ENCODE measurements at regions not wholly inside any gene's neighbourhood (a gene's known extent, or its start where the extent isn't known, plus 50 kb on each side); places are given as distances from the start of the nearest gene placed in this dataset.

DNA sequence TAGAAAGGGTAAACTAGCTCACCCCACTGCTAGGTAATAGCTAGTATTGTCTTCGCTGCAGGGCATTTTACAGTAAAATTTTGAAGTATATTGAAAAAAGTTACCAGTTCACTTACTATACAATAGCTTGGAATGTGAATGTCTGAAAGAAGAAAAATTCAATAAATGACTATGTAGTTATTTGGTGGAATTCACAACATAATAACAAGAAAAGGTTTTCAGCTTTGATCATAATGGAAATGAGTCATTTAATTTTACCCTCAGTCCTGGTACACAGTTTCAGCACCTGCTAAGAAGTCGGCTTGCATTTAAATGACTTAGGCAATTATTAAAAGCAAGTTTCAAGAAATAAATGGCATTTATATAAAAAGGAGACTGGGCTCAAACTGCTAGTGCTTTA lies 90.4 kb downstream of the NUP35 start:
- Histone ChIP-seq H3K9me3 (ENCODE audit: control insufficient read depth in 5 of 5, low read length in 5 of 5) (no peaks in the 10 kb centered on the region), H3K4me3 (ENCODE audit: low read depth in 1 of 5, low read length in 5 of 5) (no peak overlapping the region), H3K27ac (ENCODE audit: low read depth, low read length) (no peak overlapping the region), H3K4me1 (ENCODE audit: control insufficient read depth in 5 of 5, insufficient read depth in 5 of 5, low read length in 5 of 5) (no peaks in the 10 kb centered on the region), H3K36me3 (ENCODE audit: control insufficient read depth in 5 of 5, insufficient read depth in 5 of 5, low read length in 5 of 5) (no peaks in the 10 kb centered on the region), H3K9ac (ENCODE audit: low read length in 5 of 5) (no peak overlapping the region), H3K27me3 (ENCODE audit: control insufficient read depth in 5 of 5, insufficient read depth in 4 of 5, low read length in 5 of 5) (no peaks in the 10 kb centered on the region)

- Histone ChIP-seq H3K4me1 (ENCODE audit: control insufficient read depth in 5 of 5, insufficient read depth in 5 of 5, low read length in 5 of 5) (no peaks in the 10 kb centered on the region), H3K4me3 (ENCODE audit: low read depth in 1 of 5, low read length in 5 of 5) (no peak overlapping the region), H3K36me3 (ENCODE audit: control insufficient read depth in 5 of 5, insufficient read depth in 5 of 5, low read length in 5 of 5) (no peaks in the 10 kb centered on the region), H3K9ac (ENCODE audit: low read length in 5 of 5) (no peak overlapping the region), H3K27ac (ENCODE audit: low read depth, low read length) (no peak overlapping the region), H3K27me3 (ENCODE audit: control insufficient read depth in 5 of 5, insufficient read depth in 4 of 5, low read length in 5 of 5) (no peaks in the 10 kb centered on the region), H3K9me3 (ENCODE audit: control insufficient read depth in 5 of 5, low read length in 5 of 5) (no peaks in the 10 kb centered on the region)
Measured at GRCh38 chr2:183215917-183216316, 91.7 kb downstream of the NUP35 start.

- Histone ChIP-seq H3K27me3 (ENCODE audit: control insufficient read depth in 5 of 5, insufficient read depth in 4 of 5, low read length in 5 of 5) (no peaks in the 10 kb centered on the region), H3K4me3 (ENCODE audit: low read depth in 1 of 5, low read length in 5 of 5) (no peak overlapping the region), H3K27ac (ENCODE audit: low read depth, low read length) (no peak overlapping the region), H3K9me3 (ENCODE audit: control insufficient read depth in 5 of 5, low read length in 5 of 5) (no peaks in the 10 kb centered on the region), H3K36me3 (ENCODE audit: control insufficient read depth in 5 of 5, insufficient read depth in 5 of 5, low read length in 5 of 5) (no peaks in the 10 kb centered on the region), H3K9ac (ENCODE audit: low read length in 5 of 5) (no peak overlapping the region), H3K4me1 (ENCODE audit: control insufficient read depth in 5 of 5, insufficient read depth in 5 of 5, low read length in 5 of 5) (no peaks in the 10 kb centered on the region)
Measured at GRCh38 chr2:183219888-183220287, 95.6 kb downstream of the NUP35 start.

GRCh38 chr2:183222751-183223150 lies 98.5 kb downstream of the NUP35 start:
- Histone ChIP-seq H3K4me1 (ENCODE audit: control insufficient read depth in 5 of 5, insufficient read depth in 5 of 5, low read length in 5 of 5) (peaks cover 0 to 3% (median 0%) of the 10 kb centered on the region in 5 donors), H3K27me3 (ENCODE audit: control insufficient read depth in 5 of 5, insufficient read depth in 4 of 5, low read length in 5 of 5) (no peaks in the 10 kb centered on the region), H3K4me3 (ENCODE audit: low read depth in 1 of 5, low read length in 5 of 5) (no peak overlapping the region), H3K36me3 (ENCODE audit: control insufficient read depth in 5 of 5, insufficient read depth in 5 of 5, low read length in 5 of 5) (no peaks in the 10 kb centered on the region), H3K9me3 (ENCODE audit: control insufficient read depth in 5 of 5, low read length in 5 of 5) (no peaks in the 10 kb centered on the region), H3K9ac (ENCODE audit: low read length in 5 of 5) (no peak overlapping the region), H3K27ac (ENCODE audit: low read depth, low read length) (no peak overlapping the region)

GRCh38 chr2:183224948-183225347 lies 100.7 kb downstream of the NUP35 start:
- Histone ChIP-seq H3K4me1 (ENCODE audit: control insufficient read depth in 5 of 5, insufficient read depth in 5 of 5, low read length in 5 of 5) (peaks cover 0 to 3% (median 0%) of the 10 kb centered on the region in 5 donors), H3K36me3 (ENCODE audit: control insufficient read depth in 5 of 5, insufficient read depth in 5 of 5, low read length in 5 of 5) (no peaks in the 10 kb centered on the region), H3K27me3 (ENCODE audit: control insufficient read depth in 5 of 5, insufficient read depth in 4 of 5, low read length in 5 of 5) (no peaks in the 10 kb centered on the region), H3K9me3 (ENCODE audit: control insufficient read depth in 5 of 5, low read length in 5 of 5) (no peaks in the 10 kb centered on the region), H3K4me3 (ENCODE audit: low read depth in 1 of 5, low read length in 5 of 5) (no peak overlapping the region), H3K27ac (ENCODE audit: low read depth, low read length) (no peak overlapping the region), H3K9ac (ENCODE audit: low read length in 5 of 5) (no peak overlapping the region)

DNA sequence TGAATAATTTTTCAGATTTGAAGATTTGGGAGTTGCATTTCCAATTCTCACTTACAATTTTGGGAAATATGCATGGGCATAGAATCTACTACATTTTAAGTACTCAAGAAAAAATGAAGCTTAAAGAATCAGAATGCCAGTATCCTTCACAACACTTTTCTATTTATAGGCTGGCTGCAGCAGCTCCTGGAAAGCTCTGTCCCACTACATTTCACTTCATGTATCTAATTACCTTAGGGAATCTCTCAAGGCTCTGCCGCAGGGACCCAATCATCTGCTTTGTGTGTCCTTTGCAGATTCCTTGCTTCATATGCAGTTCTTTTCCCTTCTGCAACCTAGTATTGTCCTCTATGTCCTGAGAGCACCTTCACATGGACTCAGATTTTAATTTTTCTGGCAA lies 102.9 kb downstream of the NUP35 start:
- H3K9me3 ChIP-seq (ENCODE audit: control insufficient read depth in 5 of 5, low read length in 5 of 5), result no peaks in the 10 kb centered on the region
- no peak overlapping the region for H3K4me3 ChIP-seq (ENCODE audit: low read depth in 1 of 5, low read length in 5 of 5)
- no peak overlapping the region for H3K27ac ChIP-seq (ENCODE audit: low read depth, low read length)
- no peak overlapping the region for H3K9ac ChIP-seq (ENCODE audit: low read length in 5 of 5)
- peaks cover 0 to 3% (median 0%) of the 10 kb centered on the region in 5 donors for H3K4me1 ChIP-seq (ENCODE audit: control insufficient read depth in 5 of 5, insufficient read depth in 5 of 5, low read length in 5 of 5)
- H3K36me3 ChIP-seq (ENCODE audit: control insufficient read depth in 5 of 5, insufficient read depth in 5 of 5, low read length in 5 of 5), result no peaks in the 10 kb centered on the region
- no peaks in the 10 kb centered on the region for H3K27me3 ChIP-seq (ENCODE audit: control insufficient read depth in 5 of 5, insufficient read depth in 4 of 5, low read length in 5 of 5)

DNA sequence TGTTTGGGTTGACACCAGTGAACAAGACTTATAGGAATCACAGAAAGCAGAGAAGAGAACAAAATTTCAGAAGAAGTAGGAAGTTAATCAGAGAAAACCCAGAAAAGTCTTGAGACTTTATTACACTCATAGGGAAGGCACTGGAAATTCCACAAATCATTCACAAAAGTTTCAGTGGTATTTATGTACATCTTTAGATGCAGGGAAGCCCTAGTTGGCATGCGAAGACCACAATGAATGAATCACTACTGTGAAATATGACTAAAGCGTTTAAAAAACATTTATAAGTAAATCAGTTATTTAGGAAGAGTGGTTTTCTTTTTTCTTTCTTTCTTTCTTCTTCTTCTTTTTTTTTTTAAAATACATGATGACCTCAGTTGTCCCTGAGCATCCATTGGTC lies 105.1 kb downstream of the NUP35 start:
- peaks cover 0 to 3% (median 0%) of the 10 kb centered on the region in 5 donors for H3K4me1 ChIP-seq (ENCODE audit: control insufficient read depth in 5 of 5, insufficient read depth in 5 of 5, low read length in 5 of 5)
- no peak overlapping the region for H3K9ac ChIP-seq (ENCODE audit: low read length in 5 of 5)
- no peaks in the 10 kb centered on the region for H3K9me3 ChIP-seq (ENCODE audit: control insufficient read depth in 5 of 5, low read length in 5 of 5)
- no peak overlapping the region for H3K4me3 ChIP-seq (ENCODE audit: low read depth in 1 of 5, low read length in 5 of 5)
- no peaks in the 10 kb centered on the region for H3K36me3 ChIP-seq (ENCODE audit: control insufficient read depth in 5 of 5, insufficient read depth in 5 of 5, low read length in 5 of 5)
- H3K27me3 ChIP-seq (ENCODE audit: control insufficient read depth in 5 of 5, insufficient read depth in 4 of 5, low read length in 5 of 5), result no peaks in the 10 kb centered on the region
- no peak overlapping the region for H3K27ac ChIP-seq (ENCODE audit: low read depth, low read length)

DNA sequence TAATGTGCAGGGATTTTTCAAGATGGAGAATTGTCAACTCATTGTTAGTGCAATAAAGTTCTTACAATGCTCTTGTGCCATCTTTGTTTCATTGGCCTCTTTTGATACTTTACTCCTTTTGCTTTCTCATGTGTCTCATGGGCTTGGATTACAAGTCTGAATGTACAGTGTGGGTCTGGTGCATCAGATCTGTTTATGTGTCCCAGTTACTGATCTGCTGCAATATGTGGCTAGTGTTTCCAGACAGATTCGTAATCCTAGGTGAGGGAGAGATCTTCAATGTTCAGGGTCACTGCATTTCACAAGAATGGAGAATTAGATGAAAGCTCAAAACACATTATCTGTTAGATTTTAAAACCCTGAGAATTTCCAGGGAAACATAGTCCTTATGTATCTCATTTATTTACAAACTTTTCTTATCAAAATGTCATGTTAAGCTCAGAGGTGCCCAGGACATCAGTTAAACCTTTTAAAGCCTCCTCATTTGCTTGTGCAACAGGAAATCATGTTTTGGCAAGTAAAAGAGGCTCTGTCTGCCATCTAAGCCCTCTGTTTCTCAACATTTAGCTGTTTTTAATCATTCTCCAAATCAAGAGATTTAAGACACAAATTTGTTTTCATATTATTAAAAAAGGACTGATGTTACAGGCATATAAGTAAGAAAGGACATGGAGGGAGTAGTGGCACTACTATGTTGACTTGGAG lies 108.1 kb downstream of the NUP35 start:
- H3K27me3 ChIP-seq (ENCODE audit: control insufficient read depth in 5 of 5, insufficient read depth in 4 of 5, low read length in 5 of 5), result no peaks in the 10 kb centered on the region
- H3K4me3 ChIP-seq (ENCODE audit: low read depth in 1 of 5, low read length in 5 of 5), result no peak overlapping the region
- H3K36me3 ChIP-seq (ENCODE audit: control insufficient read depth in 5 of 5, insufficient read depth in 5 of 5, low read length in 5 of 5), result no peaks in the 10 kb centered on the region
- H3K27ac ChIP-seq (ENCODE audit: low read depth, low read length), result no peak overlapping the region
- peak overlapping the region in 1 of 5 donors; percentile 16 for H3K9ac ChIP-seq (ENCODE audit: low read length in 5 of 5)
- H3K9me3 ChIP-seq (ENCODE audit: control insufficient read depth in 5 of 5, low read length in 5 of 5), result no peaks in the 10 kb centered on the region
- H3K4me1 ChIP-seq (ENCODE audit: control insufficient read depth in 5 of 5, insufficient read depth in 5 of 5, low read length in 5 of 5), result no peaks in the 10 kb centered on the region

DNA sequence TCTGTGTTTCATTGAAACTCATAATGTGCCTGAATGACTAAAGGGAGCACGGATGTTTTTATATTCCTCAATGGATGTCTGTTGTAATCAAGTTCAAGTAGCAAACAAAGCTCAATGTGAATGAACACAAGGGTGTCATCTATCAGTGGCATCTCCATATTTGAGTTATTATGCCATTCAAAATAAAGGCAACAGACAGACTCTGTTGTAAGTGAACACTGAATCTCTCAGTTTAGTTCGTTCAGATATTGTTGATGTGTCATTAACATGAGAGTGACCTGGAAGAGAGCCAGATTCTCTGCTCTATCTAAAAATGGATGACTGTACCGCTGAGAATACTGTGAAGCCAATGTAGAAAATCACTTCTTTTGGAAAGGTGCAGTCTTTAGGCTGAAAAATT lies 118.7 kb downstream of the NUP35 start:
- H3K4me1 ChIP-seq (ENCODE audit: control insufficient read depth in 5 of 5, insufficient read depth in 5 of 5, low read length in 5 of 5), result no peaks in the 10 kb centered on the region
- H3K27me3 ChIP-seq (ENCODE audit: control insufficient read depth in 5 of 5, insufficient read depth in 4 of 5, low read length in 5 of 5), result no peaks in the 10 kb centered on the region
- H3K9me3 ChIP-seq (ENCODE audit: control insufficient read depth in 5 of 5, low read length in 5 of 5), result no peaks in the 10 kb centered on the region
- H3K9ac ChIP-seq (ENCODE audit: low read length in 5 of 5), result no peak overlapping the region
- no peak overlapping the region for H3K27ac ChIP-seq (ENCODE audit: low read depth, low read length)
- no peaks in the 10 kb centered on the region for H3K36me3 ChIP-seq (ENCODE audit: control insufficient read depth in 5 of 5, insufficient read depth in 5 of 5, low read length in 5 of 5)
- no peak overlapping the region for H3K4me3 ChIP-seq (ENCODE audit: low read depth in 1 of 5, low read length in 5 of 5)

DNA sequence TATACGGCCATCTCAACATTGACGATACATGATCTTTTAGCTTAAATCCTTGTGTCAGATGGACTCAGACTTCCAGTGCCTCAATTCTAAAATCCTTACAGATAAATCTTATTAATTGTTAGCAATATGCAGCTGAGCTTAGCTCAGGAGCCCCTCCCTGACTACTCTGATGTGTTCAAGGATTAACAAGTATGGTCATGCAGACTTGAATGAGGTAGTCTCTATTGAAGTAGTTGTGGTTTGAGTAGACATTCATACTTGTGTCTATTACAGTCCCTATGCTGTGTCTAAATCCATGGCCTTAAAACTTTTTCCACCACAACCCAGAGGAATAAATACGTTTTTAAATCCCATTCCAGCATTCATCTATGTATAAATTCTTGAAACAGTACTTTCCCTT lies 119.5 kb downstream of the NUP35 start:
- Histone ChIP-seq H3K27me3 (ENCODE audit: control insufficient read depth in 5 of 5, insufficient read depth in 4 of 5, low read length in 5 of 5) (no peaks in the 10 kb centered on the region), H3K9ac (ENCODE audit: low read length in 5 of 5) (no peak overlapping the region), H3K9me3 (ENCODE audit: control insufficient read depth in 5 of 5, low read length in 5 of 5) (no peaks in the 10 kb centered on the region), H3K4me1 (ENCODE audit: control insufficient read depth in 5 of 5, insufficient read depth in 5 of 5, low read length in 5 of 5) (no peaks in the 10 kb centered on the region), H3K4me3 (ENCODE audit: low read depth in 1 of 5, low read length in 5 of 5) (no peak overlapping the region), H3K27ac (ENCODE audit: low read depth, low read length) (no peak overlapping the region), H3K36me3 (ENCODE audit: control insufficient read depth in 5 of 5, insufficient read depth in 5 of 5, low read length in 5 of 5) (no peaks in the 10 kb centered on the region)
